Osteoblast (primary cell): ENCODE measurements at regions not wholly inside any gene's neighbourhood (a gene's known extent, or its start where the extent isn't known, plus 50 kb on each side); places are given as distances from the start of the nearest gene placed in this dataset.

Experiments
- DNase-seq: peaks from one replicate; pipeline ENCODE4 v3.0.0; 2011; ENCODE audit warnings: low spot score, mixed read lengths; ENCODE audit not compliant: insufficient read length; ENCODE audit errors: missing footprints
- H2AFZ ChIP-seq: 2 replicates; pipeline ENCODE4 v1.6.0; 2011; ENCODE audit warnings: mild to moderate bottlenecking, low read length
- H3K27ac ChIP-seq: 2 replicates; pipeline ENCODE4 v1.5.1; 2011; ENCODE audit warnings: mild to moderate bottlenecking, low read depth, low read length, moderate library complexity
- H3K27me3 ChIP-seq: 2 replicates; pipeline ENCODE4 v1.6.0; 2012; ENCODE audit warnings: mild to moderate bottlenecking, control low read depth, inconsistent platforms, low read length, moderate library complexity; ENCODE audit not compliant: insufficient read depth
- H3K36me3 ChIP-seq: 2 replicates; pipeline ENCODE4 v1.5.1; 2011; ENCODE audit warnings: mild to moderate bottlenecking, low read length, control low read depth, moderate library complexity; ENCODE audit not compliant: insufficient read depth
- H3K4me1 ChIP-seq: 2 replicates; pipeline ENCODE4 v1.5.1; 2011; ENCODE audit warnings: mild to moderate bottlenecking, low read length, control low read depth, moderate library complexity; ENCODE audit not compliant: insufficient read depth
- H3K4me2 ChIP-seq: 2 replicates; pipeline ENCODE4 v1.6.0; 2011; ENCODE audit warnings: mild to moderate bottlenecking, low read length; ENCODE audit not compliant: insufficient read depth
- H3K4me3 ChIP-seq: fragments of 200-600 bp; sonication (generic); 3 replicates; pipeline ENCODE4 v1.5.1; 2012; ENCODE audit warnings: mild to moderate bottlenecking, low read length, inconsistent platforms; ENCODE audit not compliant: insufficient read depth
- H3K79me2 ChIP-seq: 2 replicates; pipeline ENCODE4 v1.6.0; 2012; ENCODE audit warnings: mild to moderate bottlenecking, low read length, control low read depth, inconsistent platforms; ENCODE audit not compliant: insufficient read depth
- H3K9me3 ChIP-seq: 2 replicates; pipeline ENCODE4 v1.5.1; 2011; ENCODE audit warnings: low read depth, low read length, control low read depth
- H4K20me1 ChIP-seq: 2 replicates; pipeline ENCODE4 v1.6.0; 2012; ENCODE audit warnings: mild to moderate bottlenecking, low read length, control low read depth; ENCODE audit not compliant: insufficient read depth
- CTCF ChIP-seq: IDR thresholded peaks from 2 replicates; pipeline ENCODE4 v1.5.1; 2011; ENCODE audit warnings: mild to moderate bottlenecking, low read depth, low read length, moderate library complexity; ENCODE audit errors: extremely low read depth

- Histone ChIP-seq H3K27me3 (no peaks in the 10 kb centered on the region), H3K27ac (no peak overlapping the region), H3K36me3 (no peaks in the 10 kb centered on the region), H4K20me1 (no peaks in the 10 kb centered on the region), H3K79me2 (no peaks in the 10 kb centered on the region), H2AFZ (no peak overlapping the region), H3K4me2 (no peak overlapping the region), H3K4me3 (no peak overlapping the region), H3K9me3 (no peaks in the 10 kb centered on the region), H3K4me1 (peaks cover 8% of the 10 kb centered on the region)
- no peak for DNase-seq
- TF ChIP-seq CTCF = no peak
Observed at GRCh38 chr17:13407381-13407780, 194.3 kb downstream of the HS3ST3A1 start.

GRCh38 chr17:13405807-13406206, 195.9 kb downstream of the HS3ST3A1 start:
- no peaks in the 10 kb centered on the region for H3K9me3 ChIP-seq
- H3K27ac ChIP-seq = no peak overlapping the region
- H3K36me3 ChIP-seq = no peaks in the 10 kb centered on the region
- H3K4me3 ChIP-seq = no peak overlapping the region
- no peak overlapping the region for H3K4me2 ChIP-seq
- H3K79me2 ChIP-seq = no peaks in the 10 kb centered on the region
- H3K27me3 ChIP-seq = no peaks in the 10 kb centered on the region
- DNase-seq = no peak
- no peaks in the 10 kb centered on the region for H4K20me1 ChIP-seq
- H2AFZ ChIP-seq = peak overlapping the region; percentile 68
- peaks cover 2% of the 10 kb centered on the region for H3K4me1 ChIP-seq
- TF ChIP-seq CTCF = no peak

GRCh38 chr17:13405080-13405479, 196.6 kb downstream of the HS3ST3A1 start:
- no peaks in the 10 kb centered on the region for H3K9me3 ChIP-seq
- no peaks in the 10 kb centered on the region for H3K36me3 ChIP-seq
- no peak overlapping the region for H3K27ac ChIP-seq
- no peak overlapping the region for H3K4me2 ChIP-seq
- no peaks in the 10 kb centered on the region for H3K27me3 ChIP-seq
- H2AFZ ChIP-seq = no peak overlapping the region
- no peak overlapping the region for H3K4me3 ChIP-seq
- TF ChIP-seq CTCF = no peak
- H3K79me2 ChIP-seq = no peaks in the 10 kb centered on the region
- no peaks in the 10 kb centered on the region for H4K20me1 ChIP-seq
- no peak for DNase-seq
- H3K4me1 ChIP-seq = no peaks in the 10 kb centered on the region

GRCh38 chr17:13403982-13404946, 197.5 kb downstream of the HS3ST3A1 start:
- no peaks in the 10 kb centered on the region for H3K4me1 ChIP-seq
- no peaks in the 10 kb centered on the region for H3K9me3 ChIP-seq
- no peak overlapping the region for H3K4me2 ChIP-seq
- no peak overlapping the region for H3K27ac ChIP-seq
- H4K20me1 ChIP-seq = no peaks in the 10 kb centered on the region
- no peak overlapping the region for H3K4me3 ChIP-seq
- no peak for DNase-seq
- no peaks in the 10 kb centered on the region for H3K79me2 ChIP-seq
- H2AFZ ChIP-seq = no peak overlapping the region
- no peak for TF ChIP-seq CTCF
- no peaks in the 10 kb centered on the region for H3K27me3 ChIP-seq
- H3K36me3 ChIP-seq = no peaks in the 10 kb centered on the region
